HG03103 (cell line): ENCODE measurements at regions not wholly inside any gene's neighbourhood (a gene's known extent, or its start where the extent isn't known, plus 50 kb on each side); places are given as distances from the start of the nearest gene placed in this dataset.
"Not testable (repeated sequence)": the region's sequence is repeated elsewhere in the genome, so short reads cannot be mapped to it uniquely, and the experiment has no call there.

Source experiments
- ATAC-seq: cut with Tn5 transposase; IDR thresholded peaks from one replicate; pipeline ENCODE4 v1.9.1; 2021; ENCODE audit warnings: low read depth; ENCODE audit not compliant: unreplicated experiment

GRCh38 chrX:87078231-87078630 is 439.4 kb upstream of the KLHL4 start:
- ATAC-seq, result no peak

- ATAC-seq, result no peak
Observed at GRCh38 chrX:87098477-87098876, 419.1 kb upstream of the KLHL4 start.

GRCh38 chrX:87105131-87105530 is 412.5 kb upstream of the KLHL4 start:
- ATAC-seq, result no peak

- ATAC-seq, result no peak
Observed at GRCh38 chrX:87110142-87110541, 407.5 kb upstream of the KLHL4 start.

GRCh38 chrX:87140800-87141483 is 376.7 kb upstream of the KLHL4 start:
- ATAC-seq, result no peak

- ATAC-seq, result no peak
Observed at GRCh38 chrX:87160435-87161010, 357.1 kb upstream of the KLHL4 start.

GRCh38 chrX:87167841-87168240 is 349.8 kb upstream of the KLHL4 start:
- no peak for ATAC-seq

GRCh38 chrX:87178009-87178408 is 339.6 kb upstream of the KLHL4 start:
- ATAC-seq, result not testable (repeated sequence)
